Stomach (tissue), 8 donors: ENCODE measurements at regions not wholly inside any gene's neighbourhood (a gene's known extent, or its start where the extent isn't known, plus 50 kb on each side); places are given as distances from the start of the nearest gene placed in this dataset.

ENCODE experiments used
- DNase-seq, 2 donors: peaks; one replicate each; pipeline versions ENCODE4 v3.0.0 to v3.0.0-alpha.2; 2013 to 2019
- H3K27ac ChIP-seq, 5 donors: fragments of 200-600 bp in 4 of 5; sonication (generic) in 4 of 5; one replicate each; pipeline ENCODE4 v1.5.1; 2013 to 2019; ENCODE audit warnings: mild to moderate bottlenecking in 1 of 5, moderate library complexity in 1 of 5
- H3K27me3 ChIP-seq, 3 donors: fragments of 200-600 bp; sonication (generic); one replicate each; pipeline ENCODE4 v1.5.1; 2017 to 2019; ENCODE audit warnings: mixed run types in 1 of 3
- H3K36me3 ChIP-seq, 4 donors: fragments of 200-600 bp; sonication (generic); 1 replicate in 3 of 4; 2 replicates in 1 of 4; pipeline ENCODE4 v1.5.1; 2016 to 2019
- H3K4me1 ChIP-seq, 4 donors: fragments of 200-600 bp; sonication (generic); one replicate each; pipeline ENCODE4 v1.5.1; 2016 to 2019
- H3K4me3 ChIP-seq, 4 donors: fragments of 200-600 bp; sonication (generic) in 3 of 4; one replicate each; pipeline ENCODE4 v1.5.1; 2016 to 2019; ENCODE audit warnings: mild to moderate bottlenecking in 1 of 4
- H3K9me3 ChIP-seq, 4 donors: fragments of 200-600 bp; sonication (generic); one replicate each; pipeline ENCODE4 v1.5.1; 2016 to 2019
- EP300 ChIP-seq: sonication (generic); formaldehyde crosslinking; IDR thresholded peaks from one replicate; pipeline ENCODE4 v1.6.1; 2017; ENCODE audit warnings: antibody characterized with exemption
- POLR2A ChIP-seq, 4 donors: fragments of 450-650 bp; IDR thresholded peaks; one replicate each; pipeline ENCODE4 v1.6.1; 2016; ENCODE audit warnings: antibody characterized with exemption in 4 of 4, control low read depth in 2 of 4, mild to moderate bottlenecking in 1 of 4, moderate library complexity in 1 of 4
- POLR2AphosphoS5 ChIP-seq, 3 donors: sonication (generic); formaldehyde crosslinking; IDR thresholded peaks; one replicate each; pipeline ENCODE4 v1.6.1; 2016; ENCODE audit warnings: antibody characterized with exemption in 3 of 3
- WGBS, 5 donors: extraction: QIAGEN DNeasy Blood & Tissue Kit in 3 of 5; methylation state at CpG; one replicate each; pipeline versions ENCODE4 v1.1.5 to v1.1.7; 2013 to 2018; 5-methylcytosine and 5-hydroxymethylcytosine counted together
- intact Hi-C: fragments of 100-400 bp; cut with DNase I; formaldehyde crosslinking; loops from one replicate; pipeline ENCODE4 v1.15.1; 2023; ENCODE audit warnings: low total_unique reads
- TF ChIP-seq, protein P1 (sequence below), 7 experiments: fragments of 450-650 bp in 4 of 7; fragments of 200-600 bp in 3 of 7; sonication (generic) in 3 of 7; IDR thresholded peaks; one replicate each; pipeline ENCODE4 v1.5.1; 2016 to 2019; ENCODE audit warnings: antibody characterized with exemption in 7 of 7, control low read depth in 2 of 7, mild to moderate bottlenecking in 1 of 7
- donor health status: healthy with polysubstance abuse.
- donor health status: Bipolar disorder and iron deficiency.
- donor health status: healthy.

DNA sequence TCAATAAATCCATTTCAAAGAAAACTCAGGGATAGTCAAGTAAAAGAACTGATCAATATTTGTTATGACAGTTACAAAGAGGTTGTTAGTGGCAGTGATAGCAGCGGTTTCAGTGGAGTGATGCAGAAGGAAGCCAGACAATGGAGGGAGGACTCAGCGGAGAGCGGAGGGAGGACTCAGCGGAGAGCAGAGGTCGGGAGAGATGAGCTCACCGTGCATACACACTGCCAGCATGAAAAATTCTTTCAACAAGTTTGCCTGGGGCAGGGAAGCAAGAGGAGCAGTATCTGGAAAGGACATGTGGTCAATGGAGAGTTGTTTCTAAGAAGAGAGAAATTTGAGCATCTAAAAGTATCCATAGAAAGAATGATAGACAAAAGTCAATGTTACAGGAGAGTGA is 60.9 kb upstream of the BCL11A start:
- DNase-seq = no peak
- H3K27ac ChIP-seq = no peak overlapping the region
- 87 to 91% (median 90%) methylated on average over 6 of the region's 6 CpGs for WGBS, 5 donors
- H3K4me1 ChIP-seq = no peaks in the 10 kb centered on the region
- peaks cover 0 to 3% (median 0%) of the 10 kb centered on the region in 3 donors for H3K27me3 ChIP-seq
- no peak for TF ChIP-seq POLR2A (IDR thresholded peaks at IDR 0.05)
- TF ChIP-seq, protein P1, sequence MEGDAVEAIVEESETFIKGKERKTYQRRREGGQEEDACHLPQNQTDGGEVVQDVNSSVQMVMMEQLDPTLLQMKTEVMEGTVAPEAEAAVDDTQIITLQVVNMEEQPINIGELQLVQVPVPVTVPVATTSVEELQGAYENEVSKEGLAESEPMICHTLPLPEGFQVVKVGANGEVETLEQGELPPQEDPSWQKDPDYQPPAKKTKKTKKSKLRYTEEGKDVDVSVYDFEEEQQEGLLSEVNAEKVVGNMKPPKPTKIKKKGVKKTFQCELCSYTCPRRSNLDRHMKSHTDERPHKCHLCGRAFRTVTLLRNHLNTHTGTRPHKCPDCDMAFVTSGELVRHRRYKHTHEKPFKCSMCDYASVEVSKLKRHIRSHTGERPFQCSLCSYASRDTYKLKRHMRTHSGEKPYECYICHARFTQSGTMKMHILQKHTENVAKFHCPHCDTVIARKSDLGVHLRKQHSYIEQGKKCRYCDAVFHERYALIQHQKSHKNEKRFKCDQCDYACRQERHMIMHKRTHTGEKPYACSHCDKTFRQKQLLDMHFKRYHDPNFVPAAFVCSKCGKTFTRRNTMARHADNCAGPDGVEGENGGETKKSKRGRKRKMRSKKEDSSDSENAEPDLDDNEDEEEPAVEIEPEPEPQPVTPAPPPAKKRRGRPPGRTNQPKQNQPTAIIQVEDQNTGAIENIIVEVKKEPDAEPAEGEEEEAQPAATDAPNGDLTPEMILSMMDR (IDR thresholded peaks at IDR 0.05) = no peak
- TF ChIP-seq POLR2AphosphoS5 (IDR thresholded peaks at IDR 0.05) = no peak
- TF ChIP-seq EP300 = no peak
- intact Hi-C loops = no loop called here
- H3K9me3 ChIP-seq = no peaks in the 10 kb centered on the region
- no peak overlapping the region for H3K4me3 ChIP-seq
- H3K36me3 ChIP-seq = no peaks in the 10 kb centered on the region

DNA sequence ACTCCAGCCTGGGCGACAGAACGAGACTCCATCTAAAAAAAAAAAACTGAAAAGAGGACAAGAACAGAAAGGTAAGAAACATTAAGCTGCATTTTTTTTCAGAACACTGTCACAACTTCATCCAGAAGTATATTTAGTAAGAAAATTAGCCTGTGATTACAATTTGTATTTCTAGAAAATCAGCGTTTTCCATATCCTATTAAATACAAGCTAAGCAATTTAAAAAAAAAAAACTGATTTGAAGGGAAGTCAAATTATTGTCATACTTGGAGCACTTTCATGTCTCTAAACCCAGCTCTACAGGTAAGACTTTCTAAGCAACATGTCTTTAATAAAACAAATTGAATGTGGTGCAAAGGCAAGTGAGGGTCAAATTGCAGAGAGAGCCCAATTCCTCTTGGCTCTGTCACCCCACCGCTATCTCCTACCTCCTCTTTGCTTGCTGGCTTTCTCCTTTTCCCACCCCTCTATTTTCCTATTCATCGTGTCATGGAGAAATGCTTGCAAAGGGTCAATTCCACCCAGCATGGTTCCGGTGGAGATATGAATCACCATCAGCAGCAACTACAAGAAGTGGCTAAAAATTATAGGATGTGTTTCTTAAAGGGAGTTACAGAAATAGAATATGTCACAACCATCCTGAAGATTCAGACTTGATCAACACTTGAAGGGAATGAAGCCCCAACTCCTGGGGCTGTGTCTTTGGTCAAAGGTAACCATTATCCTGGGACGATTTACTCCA is 68.4 kb upstream of the BCL11A start:
- WGBS, 5 donors = 80 to 91% (median 86%) methylated on average over 7 of the region's 7 CpGs

DNA sequence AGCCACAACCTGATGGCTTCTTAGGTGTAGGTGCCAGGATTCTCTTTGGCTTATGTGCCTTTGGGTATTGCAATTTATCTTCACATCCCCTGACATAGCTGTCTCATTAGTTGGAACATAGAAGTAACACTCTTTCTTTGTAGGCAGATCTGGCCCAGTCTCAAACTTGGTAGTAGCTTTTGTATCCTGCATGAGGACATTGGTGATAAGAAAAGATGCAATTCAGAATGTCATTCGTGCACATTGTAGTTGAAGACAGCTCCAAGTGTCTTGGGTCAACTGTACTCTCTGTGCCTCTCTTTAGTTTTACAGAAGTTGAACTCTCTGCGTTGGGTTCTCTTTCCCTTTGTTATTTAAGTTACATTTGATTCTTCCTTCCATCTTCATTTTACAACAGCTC is 69.6 kb upstream of the BCL11A start:
- WGBS, 5 donors = 74 to 93% (median 80%) methylated on average over 2 of the region's 2 CpGs
- Histone ChIP-seq H3K4me1 (no peaks in the 10 kb centered on the region), H3K27me3 (peaks cover 0 to 15% (median 0%) of the 10 kb centered on the region in 3 donors), H3K4me3 (no peak overlapping the region), H3K9me3 (no peaks in the 10 kb centered on the region), H3K36me3 (no peaks in the 10 kb centered on the region), H3K27ac (no peak overlapping the region)
- TF ChIP-seq EP300 (no peak), POLR2AphosphoS5 (IDR thresholded peaks at IDR 0.05) (no peak), POLR2A (IDR thresholded peaks at IDR 0.05) (no peak)
- TF ChIP-seq, protein P1 (IDR thresholded peaks at IDR 0.05) = no peak
- no peak for DNase-seq
- intact Hi-C loops = no loop called here

More for the DNA sequence above, 68.4 kb upstream of the BCL11A start:
- peaks cover 0 to 15% (median 0%) of the 10 kb centered on the region in 3 donors for H3K27me3 ChIP-seq
- DNase-seq = no peak
- no peak overlapping the region for H3K27ac ChIP-seq
- intact Hi-C loops = no loop called here
- no peaks in the 10 kb centered on the region for H3K36me3 ChIP-seq
- H3K9me3 ChIP-seq = no peaks in the 10 kb centered on the region
- H3K4me3 ChIP-seq = no peak overlapping the region
- no peak for TF ChIP-seq POLR2A (IDR thresholded peaks at IDR 0.05)
- TF ChIP-seq EP300 = no peak
- TF ChIP-seq, protein P1 (IDR thresholded peaks at IDR 0.05) = no peak
- TF ChIP-seq POLR2AphosphoS5 (IDR thresholded peaks at IDR 0.05) = no peak
- H3K4me1 ChIP-seq = no peaks in the 10 kb centered on the region

DNA sequence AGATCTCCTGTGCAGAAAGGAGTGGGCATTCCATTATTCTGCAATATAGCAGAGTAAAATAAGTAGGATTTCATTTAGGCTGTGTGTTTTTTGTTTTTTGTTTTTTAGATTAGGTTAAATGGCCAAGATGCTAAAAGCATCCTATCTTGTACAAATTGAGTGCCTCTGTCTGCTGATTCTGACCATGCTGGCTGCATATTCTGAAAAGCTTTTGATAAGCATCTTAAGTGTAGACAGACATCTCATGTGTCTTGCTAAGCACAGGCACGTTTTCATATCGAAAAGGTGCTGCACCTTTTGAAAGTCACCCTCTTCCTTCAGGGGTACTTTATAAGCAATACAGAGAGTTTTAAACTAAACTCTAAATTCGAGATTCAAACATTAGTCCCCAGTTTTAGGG is 74.0 kb upstream of the BCL11A start:
- H3K36me3 ChIP-seq = no peaks in the 10 kb centered on the region

More for the DNA sequence above, 74.0 kb upstream of the BCL11A start:
- no peak for DNase-seq
- intact Hi-C loops = no loop called here
- Histone ChIP-seq H3K4me1 (no peaks in the 10 kb centered on the region), H3K27ac (no peak overlapping the region), H3K9me3 (no peaks in the 10 kb centered on the region), H3K4me3 (no peak overlapping the region), H3K27me3 (peaks cover 0 to 13% (median 0%) of the 10 kb centered on the region in 3 donors)
- TF ChIP-seq, protein P1 (IDR thresholded peaks at IDR 0.05) = no peak
- TF ChIP-seq POLR2AphosphoS5 (IDR thresholded peaks at IDR 0.05) (no peak), POLR2A (IDR thresholded peaks at IDR 0.05) (no peak), EP300 (no peak)
- WGBS, 5 donors = 44 to 60% (median 51%) methylated on average over 3 of the region's 3 CpGs
